CD14-positive monocyte (primary cell): ENCODE measurements at regions not wholly inside any gene's neighbourhood (a gene's known extent, or its start where the extent isn't known, plus 50 kb on each side); places are given as distances from the start of the nearest gene placed in this dataset.

Experiments used
- DNase-seq, 3 donors: peaks; one replicate each; pipeline ENCODE4 v3.0.0-alpha.2; 2011 to 2022
- H2AFZ ChIP-seq: 2 replicates; pipeline ENCODE4 v1.6.0; 2012; ENCODE audit warnings: mild to moderate bottlenecking, low read depth, low read length, inconsistent platforms; ENCODE audit not compliant: insufficient read depth, poor library complexity, severe bottlenecking
- H3K27ac ChIP-seq, 2 donors: 1 replicate in 1 of 2; 2 replicates in 1 of 2; pipeline ENCODE4 v1.5.1; 2012 to 2013; ENCODE audit warnings: low read length in 2 of 2, control low read depth in 1 of 2, inconsistent platforms in 1 of 2, low read depth in 1 of 2, mild to moderate bottlenecking in 1 of 2
- H3K27me3 ChIP-seq, 2 donors: one replicate each; pipeline versions ENCODE4 v1.6.0 to v1.6.1; 2011 to 2013; ENCODE audit warnings: low read length in 2 of 2; ENCODE audit not compliant: control insufficient read depth in 2 of 2, insufficient read depth in 2 of 2
- H3K36me3 ChIP-seq, 2 donors: replicated peaks in 1 of 2; 1 replicate in 1 of 2; 2 replicates in 1 of 2; pipeline versions ENCODE4 v1.5.1 to v1.6.1; 2012 to 2013; ENCODE audit warnings: low read length in 2 of 2, control low read depth in 1 of 2, inconsistent platforms in 1 of 2, mild to moderate bottlenecking in 1 of 2; ENCODE audit not compliant: insufficient read depth in 2 of 2, control insufficient read depth in 1 of 2
- H3K4me1 ChIP-seq, 2 donors: 1 replicate in 1 of 2; 2 replicates in 1 of 2; pipeline versions ENCODE4 v1.5.1 to v1.6.1; 2012 to 2013; ENCODE audit warnings: low read length in 2 of 2, control low read depth in 1 of 2, inconsistent platforms in 1 of 2, mild to moderate bottlenecking in 1 of 2, moderate library complexity in 1 of 2; ENCODE audit not compliant: insufficient read depth in 2 of 2, control insufficient read depth in 1 of 2
- H3K4me2 ChIP-seq: replicated peaks from 2 replicates; pipeline ENCODE3; 2012; ENCODE audit warnings: low read length, moderate library complexity, mild to moderate bottlenecking; ENCODE audit not compliant: poor library complexity, severe bottlenecking; ENCODE audit errors: extremely low read depth
- H3K4me3 ChIP-seq, 3 experiments: fragments of 200-600 bp in 1 of 3; sonication (generic) in 1 of 3; replicated peaks in 1 of 3; 1 replicate in 2 of 3; 2 replicates in 1 of 3; pipeline ENCODE4 v1.5.1; 2011 to 2013; ENCODE audit warnings: low read length in 3 of 3, mild to moderate bottlenecking in 3 of 3, control low read depth in 2 of 3, low read depth in 2 of 3, inconsistent platforms in 1 of 3, moderate library complexity in 1 of 3
- H3K79me2 ChIP-seq: 2 replicates; pipeline ENCODE4 v1.6.0; 2012; ENCODE audit warnings: mild to moderate bottlenecking, control low read depth, inconsistent platforms, low read length, moderate library complexity; ENCODE audit not compliant: insufficient read depth
- H3K9ac ChIP-seq: 2 replicates; pipeline ENCODE4 v1.6.0; 2017; ENCODE audit warnings: low read length, mild to moderate bottlenecking; ENCODE audit not compliant: insufficient read depth, poor library complexity, severe bottlenecking
- H3K9me3 ChIP-seq, 2 donors: replicated peaks in 1 of 2; 1 replicate in 1 of 2; 2 replicates in 1 of 2; pipeline versions ENCODE4 v1.5.1 to v1.6.1; 2012 to 2013; ENCODE audit warnings: low read length in 2 of 2, control low read depth in 1 of 2; ENCODE audit not compliant: control insufficient read depth in 1 of 2, insufficient read depth in 1 of 2
- H4K20me1 ChIP-seq: 2 replicates; pipeline ENCODE4 v1.6.0; 2012; ENCODE audit warnings: mild to moderate bottlenecking, low read length, control low read depth, moderate library complexity; ENCODE audit not compliant: insufficient read depth
- H3K27ac Mint-ChIP-seq, 7 donors: one replicate each; pipeline ENCODE4 v1.8.0; 2020; ENCODE audit warnings: mild to moderate bottlenecking in 7 of 7, mixed read lengths in 7 of 7, moderate library complexity in 6 of 7, inconsistent platforms in 2 of 7
- H3K27me3 Mint-ChIP-seq, 3 donors: one replicate each; pipeline ENCODE4 v1.8.0; 2021 to 2022; ENCODE audit warnings: low read depth in 3 of 3, mild to moderate bottlenecking in 3 of 3, mixed read lengths in 3 of 3, moderate library complexity in 3 of 3, inconsistent platforms in 1 of 3
- H3K36me3 Mint-ChIP-seq, 2 donors: one replicate each; pipeline ENCODE4 v1.8.0; 2020; ENCODE audit warnings: mixed read lengths in 2 of 2, inconsistent platforms in 1 of 2, mild to moderate bottlenecking in 1 of 2
- H3K4me1 Mint-ChIP-seq: one replicate; pipeline ENCODE4 v1.8.0; 2020; ENCODE audit warnings: mild to moderate bottlenecking, mixed read lengths
- H3K4me3 Mint-ChIP-seq, 2 donors: one replicate each; pipeline ENCODE4 v1.8.0; 2020; ENCODE audit warnings: mild to moderate bottlenecking in 2 of 2, mixed read lengths in 2 of 2, moderate library complexity in 1 of 2
- H3K9me3 Mint-ChIP-seq, 7 donors: one replicate each; pipeline ENCODE4 v1.8.0; 2020 to 2022; ENCODE audit warnings: mixed read lengths in 7 of 7, mild to moderate bottlenecking in 6 of 7, moderate library complexity in 6 of 7, inconsistent platforms in 2 of 7
- WGBS: methylation state at CpG from one replicate; pipeline ENCODE4 v1.1.5; 2013; ENCODE audit warnings: missing lambda C conversion rate; ENCODE audit not compliant: insufficient coverage; 5-methylcytosine and 5-hydroxymethylcytosine counted together
- intact Hi-C, 2 donors: fragments of 100-400 bp; cut with micrococcal nuclease; formaldehyde crosslinking; loops; one replicate each; pipeline versions ENCODE4 v1.15.0 to v1.15.1; 2023
- TF ChIP-seq, protein P1 (sequence below): fragments of 200-600 bp; IDR thresholded peaks from one replicate; pipeline ENCODE4 v1.8.0; 2022; ENCODE audit warnings: antibody characterized with exemption, mild to moderate bottlenecking

DNA sequence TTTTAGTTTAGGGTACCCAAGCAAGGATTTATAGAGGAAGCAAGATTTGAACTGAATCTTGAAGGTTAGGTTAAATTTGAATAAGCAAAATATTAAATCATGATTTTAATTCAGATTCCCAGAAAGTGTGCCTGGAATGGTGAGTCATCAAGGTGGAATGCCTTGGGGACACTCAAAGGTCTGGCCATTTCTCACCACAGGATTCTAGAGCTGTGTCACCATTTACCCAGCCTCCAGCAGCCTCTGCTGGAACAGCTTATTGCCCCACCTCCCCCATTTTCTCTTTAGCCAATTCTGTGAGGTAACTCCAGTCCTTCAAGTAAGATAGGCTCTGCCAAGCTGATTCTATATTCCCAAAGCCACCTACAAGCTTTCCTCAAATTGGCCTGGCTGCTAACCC is 181.4 kb downstream of the SIM1 start:
- DNase-seq = no peak
- Mint-ChIP-seq H3K4me3 (no peak overlapping the region), H3K27me3 (peaks cover 8 to 11% (median 9%) of the 10 kb centered on the region in 3 donors), H3K9me3 (peaks cover 0 to 2% (median 0%) of the 10 kb centered on the region in 7 donors), H3K36me3 (no peaks in the 10 kb centered on the region), H3K27ac (no peak overlapping the region), H3K4me1 (no peaks in the 10 kb centered on the region)
- H3K27me3 ChIP-seq = peaks cover 6 to 20% of the 10 kb centered on the region in 2 donors
- H3K9ac ChIP-seq = no peak overlapping the region
- H3K4me1 ChIP-seq = no peaks in the 10 kb centered on the region
- H3K36me3 ChIP-seq = no peaks in the 10 kb centered on the region
- H3K4me3 ChIP-seq = no peak overlapping the region
- no peak overlapping the region for H2AFZ ChIP-seq
- no peak overlapping the region for H3K4me2 ChIP-seq
- no peak overlapping the region for H3K27ac ChIP-seq
- intact Hi-C loops = no loop called here
- no peaks in the 10 kb centered on the region for H3K9me3 ChIP-seq
- no peaks in the 10 kb centered on the region for H4K20me1 ChIP-seq
- H3K79me2 ChIP-seq = no peaks in the 10 kb centered on the region
- TF ChIP-seq, protein P1, sequence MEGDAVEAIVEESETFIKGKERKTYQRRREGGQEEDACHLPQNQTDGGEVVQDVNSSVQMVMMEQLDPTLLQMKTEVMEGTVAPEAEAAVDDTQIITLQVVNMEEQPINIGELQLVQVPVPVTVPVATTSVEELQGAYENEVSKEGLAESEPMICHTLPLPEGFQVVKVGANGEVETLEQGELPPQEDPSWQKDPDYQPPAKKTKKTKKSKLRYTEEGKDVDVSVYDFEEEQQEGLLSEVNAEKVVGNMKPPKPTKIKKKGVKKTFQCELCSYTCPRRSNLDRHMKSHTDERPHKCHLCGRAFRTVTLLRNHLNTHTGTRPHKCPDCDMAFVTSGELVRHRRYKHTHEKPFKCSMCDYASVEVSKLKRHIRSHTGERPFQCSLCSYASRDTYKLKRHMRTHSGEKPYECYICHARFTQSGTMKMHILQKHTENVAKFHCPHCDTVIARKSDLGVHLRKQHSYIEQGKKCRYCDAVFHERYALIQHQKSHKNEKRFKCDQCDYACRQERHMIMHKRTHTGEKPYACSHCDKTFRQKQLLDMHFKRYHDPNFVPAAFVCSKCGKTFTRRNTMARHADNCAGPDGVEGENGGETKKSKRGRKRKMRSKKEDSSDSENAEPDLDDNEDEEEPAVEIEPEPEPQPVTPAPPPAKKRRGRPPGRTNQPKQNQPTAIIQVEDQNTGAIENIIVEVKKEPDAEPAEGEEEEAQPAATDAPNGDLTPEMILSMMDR = no peak

DNA sequence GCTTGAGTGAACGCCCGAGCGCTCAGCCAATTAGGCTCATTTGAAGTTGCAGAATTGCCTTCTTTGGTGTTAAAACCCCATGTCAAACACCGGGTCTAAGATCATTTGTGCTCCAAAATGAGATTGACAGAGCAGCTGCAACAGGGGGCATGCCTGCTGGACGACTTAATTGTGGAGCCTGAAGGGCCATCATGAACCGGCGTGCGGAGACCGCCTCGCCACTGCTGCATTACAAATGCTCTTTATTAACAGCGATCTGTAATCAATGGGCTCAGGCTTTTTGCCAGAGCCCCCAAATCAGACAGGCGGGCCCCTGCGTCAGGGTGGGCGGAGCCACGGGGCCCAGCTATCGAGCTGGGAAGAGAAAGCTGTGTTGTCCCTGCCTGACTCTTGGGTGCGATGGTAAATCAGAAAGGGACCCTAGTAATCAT is 183.2 kb downstream of the SIM1 start:
- Mint-ChIP-seq H3K4me1 (no peaks in the 10 kb centered on the region), H3K9me3 (peaks cover 0 to 4% (median 0%) of the 10 kb centered on the region in 7 donors), H3K27me3 (peaks cover 6 to 16% (median 9%) of the 10 kb centered on the region in 3 donors), H3K4me3 (peak overlapping the region in 1 of 2 donors; percentile 48), H3K27ac (no peak overlapping the region), H3K36me3 (no peaks in the 10 kb centered on the region)
- TF ChIP-seq, protein P1 = no peak
- no peaks in the 10 kb centered on the region for H3K79me2 ChIP-seq
- no peak overlapping the region for H3K9ac ChIP-seq
- DNase-seq = no peak
- H4K20me1 ChIP-seq = no peaks in the 10 kb centered on the region
- intact Hi-C loops = no loop called here
- no peak overlapping the region for H3K27ac ChIP-seq
- H3K4me2 ChIP-seq = no peak overlapping the region
- H3K4me1 ChIP-seq = no peaks in the 10 kb centered on the region
- H3K9me3 ChIP-seq = no peaks in the 10 kb centered on the region
- H2AFZ ChIP-seq = no peak overlapping the region
- no peaks in the 10 kb centered on the region for H3K36me3 ChIP-seq
- no peak overlapping the region for H3K4me3 ChIP-seq
- H3K27me3 ChIP-seq = peaks cover 6 to 20% of the 10 kb centered on the region in 2 donors
- WGBS = 15% methylated on average over 17 of the region's 17 CpGs
